Renal cortex interstitium (tissue), 11 donors: ENCODE measurements at regions not wholly inside any gene's neighbourhood (a gene's known extent, or its start where the extent isn't known, plus 50 kb on each side); places are given as distances from the start of the nearest gene placed in this dataset.
A peak's percentile ranks its signal among the peaks of the same experiment; 100 is the strongest.

Source experiments
- DNase-seq, 11 donors: peaks; one replicate each; pipeline ENCODE4 v3.0.0-alpha.2; 2013; ENCODE audit warnings: low read depth in 9 of 11, low spot score in 4 of 11; ENCODE audit errors: extremely low read depth in 1 of 11

GRCh38 chr3:59438492-59438891 is 388.7 kb upstream of the CFAP20DC start:
- no peak for DNase-seq

- DNase-seq, result peak in 2 of 11 donors; percentile 17 to 31
These were observed 386.5 kb upstream of the CFAP20DC start for GRCh38 chr3:59436164-59436958.

GRCh38 chr3:59433546-59433945 is 383.7 kb upstream of the CFAP20DC start:
- DNase-seq, result no peak

GRCh38 chr3:59432665-59433064 is 382.8 kb upstream of the CFAP20DC start:
- no peak for DNase-seq

GRCh38 chr3:59430341-59430740 is 380.5 kb upstream of the CFAP20DC start:
- no peak for DNase-seq

GRCh38 chr3:59429198-59429597 is 379.4 kb upstream of the CFAP20DC start:
- no peak for DNase-seq

- no peak for DNase-seq
These were observed 377.2 kb upstream of the CFAP20DC start for GRCh38 chr3:59426821-59427565.

GRCh38 chr3:59425942-59426341 is 376.1 kb upstream of the CFAP20DC start:
- DNase-seq, result no peak

- peak in 1 of 11 donors; percentile 17 for DNase-seq
These were observed 375.5 kb upstream of the CFAP20DC start for GRCh38 chr3:59425371-59425770.

- DNase-seq, result no peak
These were observed 374.6 kb upstream of the CFAP20DC start for GRCh38 chr3:59424268-59425010.

GRCh38 chr3:59423707-59424106 is 373.9 kb upstream of the CFAP20DC start:
- no peak for DNase-seq

GRCh38 chr3:59422312-59422711 is 372.5 kb upstream of the CFAP20DC start:
- DNase-seq, result no peak

GRCh38 chr3:59418836-59419235 is 369.0 kb upstream of the CFAP20DC start:
- DNase-seq, result no peak

- DNase-seq, result no peak
These were observed 362.7 kb upstream of the CFAP20DC start for GRCh38 chr3:59412516-59412915.

GRCh38 chr3:59411694-59412093 is 361.9 kb upstream of the CFAP20DC start:
- no peak for DNase-seq

- no peak for DNase-seq
These were observed 361.4 kb upstream of the CFAP20DC start for GRCh38 chr3:59411186-59411585.

- peak in 2 of 11 donors; percentile 22 to 46 for DNase-seq
These were observed 358.3 kb upstream of the CFAP20DC start for GRCh38 chr3:59408047-59408624.

GRCh38 chr3:59407425-59407824 is 357.6 kb upstream of the CFAP20DC start:
- DNase-seq, result no peak

- DNase-seq, result no peak
These were observed 357.1 kb upstream of the CFAP20DC start for GRCh38 chr3:59406943-59407342.
